Epithelial cell of proximal tubule (primary cell): ENCODE measurements at regions not wholly inside any gene's neighbourhood (a gene's known extent, or its start where the extent isn't known, plus 50 kb on each side); places are given as distances from the start of the nearest gene placed in this dataset.
A peak's percentile ranks its signal among the peaks of the same experiment; 100 is the strongest.

Experiments
- DNase-seq: peaks from one replicate; pipeline ENCODE4 v3.0.0-alpha.2; 2011; ENCODE audit warnings: low read depth
- H3K4me3 ChIP-seq: 2 replicates; pipeline ENCODE4 v1.5.1; 2011; ENCODE audit warnings: low read depth, mild to moderate bottlenecking, low read length
- TF ChIP-seq, protein P1 (sequence below): conservative IDR thresholded peaks from 2 replicates; pipeline ENCODE4 v1.5.1; 2012; ENCODE audit warnings: low read depth, mild to moderate bottlenecking, low read length

GRCh38 chr1:213858581-213858980, 129.2 kb upstream of the PROX1 start:
- TF ChIP-seq, protein P1, sequence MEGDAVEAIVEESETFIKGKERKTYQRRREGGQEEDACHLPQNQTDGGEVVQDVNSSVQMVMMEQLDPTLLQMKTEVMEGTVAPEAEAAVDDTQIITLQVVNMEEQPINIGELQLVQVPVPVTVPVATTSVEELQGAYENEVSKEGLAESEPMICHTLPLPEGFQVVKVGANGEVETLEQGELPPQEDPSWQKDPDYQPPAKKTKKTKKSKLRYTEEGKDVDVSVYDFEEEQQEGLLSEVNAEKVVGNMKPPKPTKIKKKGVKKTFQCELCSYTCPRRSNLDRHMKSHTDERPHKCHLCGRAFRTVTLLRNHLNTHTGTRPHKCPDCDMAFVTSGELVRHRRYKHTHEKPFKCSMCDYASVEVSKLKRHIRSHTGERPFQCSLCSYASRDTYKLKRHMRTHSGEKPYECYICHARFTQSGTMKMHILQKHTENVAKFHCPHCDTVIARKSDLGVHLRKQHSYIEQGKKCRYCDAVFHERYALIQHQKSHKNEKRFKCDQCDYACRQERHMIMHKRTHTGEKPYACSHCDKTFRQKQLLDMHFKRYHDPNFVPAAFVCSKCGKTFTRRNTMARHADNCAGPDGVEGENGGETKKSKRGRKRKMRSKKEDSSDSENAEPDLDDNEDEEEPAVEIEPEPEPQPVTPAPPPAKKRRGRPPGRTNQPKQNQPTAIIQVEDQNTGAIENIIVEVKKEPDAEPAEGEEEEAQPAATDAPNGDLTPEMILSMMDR, result peak; percentile 17
- no peak overlapping the region for H3K4me3 ChIP-seq
- no peak for DNase-seq

DNA sequence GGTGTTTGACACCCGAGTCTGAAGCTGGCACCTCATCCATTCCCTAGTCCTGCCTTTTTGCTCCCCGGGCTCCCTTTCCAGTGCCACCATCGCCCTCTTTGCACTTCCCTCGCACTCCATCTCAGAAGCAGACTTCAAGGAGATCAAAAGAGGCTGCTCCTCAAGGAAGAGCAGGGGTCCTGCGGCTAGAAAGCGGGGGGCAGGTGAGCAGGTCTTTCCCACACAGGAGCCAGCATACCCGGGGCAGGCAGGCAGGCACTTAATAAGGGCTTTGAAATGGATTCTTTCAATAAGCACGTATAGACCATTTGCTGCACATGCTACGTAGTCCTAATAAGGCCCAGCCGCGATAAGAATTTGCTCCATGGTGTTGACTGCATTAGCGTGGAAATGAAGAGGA, 125.9 kb upstream of the PROX1 start:
- no peak for DNase-seq
- TF ChIP-seq, protein P1, result no peak
- no peak overlapping the region for H3K4me3 ChIP-seq

DNA sequence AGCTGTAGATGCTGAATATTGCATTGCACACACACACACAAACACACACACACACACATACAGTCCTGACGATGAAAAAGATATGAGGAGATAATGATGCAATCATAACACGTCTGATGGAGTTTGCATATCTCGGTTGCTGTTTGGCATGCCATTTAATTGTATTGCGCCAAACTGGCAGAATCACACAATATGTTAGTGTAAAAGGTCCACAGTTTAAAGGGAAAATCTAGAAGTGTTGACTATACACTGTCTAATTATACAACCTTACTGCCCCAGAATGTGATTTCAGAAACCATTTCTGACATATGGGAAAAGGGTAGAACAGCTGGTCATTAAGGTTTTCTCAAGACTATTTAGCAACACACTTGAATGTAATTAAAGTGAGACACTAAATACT, 123.7 kb upstream of the PROX1 start:
- no peak for DNase-seq
- H3K4me3 ChIP-seq, result no peak overlapping the region
- TF ChIP-seq, protein P1, result no peak

- H3K4me3 ChIP-seq, result no peak overlapping the region
- TF ChIP-seq, protein P1, result no peak
- no peak for DNase-seq
Observed at GRCh38 chr1:213868482-213868881, 119.3 kb upstream of the PROX1 start.

DNA sequence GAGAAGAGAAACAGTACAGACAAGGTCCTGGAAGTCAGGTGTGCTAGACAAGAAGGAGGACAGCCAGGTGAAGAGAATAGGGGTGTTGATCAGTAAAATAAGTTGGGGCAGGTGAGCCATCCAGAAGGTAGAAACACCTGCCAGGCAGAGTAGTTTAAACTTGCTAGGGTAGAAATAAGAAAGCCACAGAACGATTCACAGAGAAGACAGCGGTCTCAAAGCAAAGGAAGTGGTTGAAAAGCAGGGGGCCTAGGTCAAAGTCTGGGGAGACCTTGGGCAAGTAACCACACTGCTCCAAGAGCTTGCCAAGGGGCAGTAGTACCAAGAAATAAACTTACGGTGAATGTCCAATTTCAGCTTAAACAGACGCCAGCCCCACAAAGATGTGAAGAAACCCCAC, 116.6 kb upstream of the PROX1 start:
- TF ChIP-seq, protein P1, result no peak
- H3K4me3 ChIP-seq, result no peak overlapping the region
- no peak for DNase-seq

- TF ChIP-seq, protein P1, result no peak
- H3K4me3 ChIP-seq, result no peak overlapping the region
- no peak for DNase-seq
Observed at GRCh38 chr1:213874789-213875188, 113.0 kb upstream of the PROX1 start.

- TF ChIP-seq, protein P1, result no peak
- H3K4me3 ChIP-seq, result no peak overlapping the region
- no peak for DNase-seq
Observed at GRCh38 chr1:213876531-213876930, 111.2 kb upstream of the PROX1 start.
